ENCODE measurements at regions not wholly inside any gene's neighbourhood (a gene's known extent, or its start where the extent isn't known, plus 50 kb on each side); places are given as distances from the start of the nearest gene placed in this dataset.

- H3K4me3 ChIP-seq (ENCODE audit: low read depth, low read length): no peak overlapping the region
- TF ChIP-seq, protein P1, sequence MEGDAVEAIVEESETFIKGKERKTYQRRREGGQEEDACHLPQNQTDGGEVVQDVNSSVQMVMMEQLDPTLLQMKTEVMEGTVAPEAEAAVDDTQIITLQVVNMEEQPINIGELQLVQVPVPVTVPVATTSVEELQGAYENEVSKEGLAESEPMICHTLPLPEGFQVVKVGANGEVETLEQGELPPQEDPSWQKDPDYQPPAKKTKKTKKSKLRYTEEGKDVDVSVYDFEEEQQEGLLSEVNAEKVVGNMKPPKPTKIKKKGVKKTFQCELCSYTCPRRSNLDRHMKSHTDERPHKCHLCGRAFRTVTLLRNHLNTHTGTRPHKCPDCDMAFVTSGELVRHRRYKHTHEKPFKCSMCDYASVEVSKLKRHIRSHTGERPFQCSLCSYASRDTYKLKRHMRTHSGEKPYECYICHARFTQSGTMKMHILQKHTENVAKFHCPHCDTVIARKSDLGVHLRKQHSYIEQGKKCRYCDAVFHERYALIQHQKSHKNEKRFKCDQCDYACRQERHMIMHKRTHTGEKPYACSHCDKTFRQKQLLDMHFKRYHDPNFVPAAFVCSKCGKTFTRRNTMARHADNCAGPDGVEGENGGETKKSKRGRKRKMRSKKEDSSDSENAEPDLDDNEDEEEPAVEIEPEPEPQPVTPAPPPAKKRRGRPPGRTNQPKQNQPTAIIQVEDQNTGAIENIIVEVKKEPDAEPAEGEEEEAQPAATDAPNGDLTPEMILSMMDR (IDR thresholded peaks at IDR 0.05; ENCODE audit: low read depth, low read length): no peak
- in situ Hi-C loops (cut with HindIII; ENCODE audit: low sequenced_read_pairs): no loop called here
- no peak for DNase-seq (ENCODE audit: low read depth, low spot score)
Observed at GRCh38 chr15:26453914-26454313, 319.0 kb downstream of the GABRB3 start.

DNA sequence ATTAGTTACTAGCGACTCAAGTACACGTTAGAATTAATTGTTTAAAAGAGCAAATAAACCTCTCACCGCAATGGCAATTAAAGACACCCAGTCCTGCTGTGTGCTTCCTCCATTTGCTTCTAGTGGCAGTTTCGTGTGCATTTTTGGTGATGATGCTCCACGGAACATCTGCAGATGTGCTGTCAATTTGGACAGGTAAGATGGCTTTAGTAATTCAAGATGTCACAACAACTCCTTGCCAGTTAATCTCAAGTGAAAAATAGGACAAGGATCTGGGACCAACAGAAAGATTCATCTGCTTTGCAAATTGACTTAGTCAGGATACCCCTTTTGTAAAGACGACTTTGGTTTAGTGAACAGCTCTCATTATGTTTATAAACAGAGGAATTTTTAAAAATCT is 320.9 kb downstream of the GABRB3 start:
- DNase-seq (ENCODE audit: low read depth, low spot score): no peak
- TF ChIP-seq, protein P1 (IDR thresholded peaks at IDR 0.05; ENCODE audit: low read depth, low read length): no peak
- in situ Hi-C loops (cut with HindIII; ENCODE audit: low sequenced_read_pairs): no loop called here
- no peak overlapping the region for H3K4me3 ChIP-seq (ENCODE audit: low read depth, low read length)

GRCh38 chr15:26449291-26449690 is 323.6 kb downstream of the GABRB3 start:
- in situ Hi-C loops (cut with HindIII; ENCODE audit: low sequenced_read_pairs): no loop called here
- DNase-seq (ENCODE audit: low read depth, low spot score): peak; percentile 14
- TF ChIP-seq, protein P1 (IDR thresholded peaks at IDR 0.05; ENCODE audit: low read depth, low read length): no peak
- H3K4me3 ChIP-seq (ENCODE audit: low read depth, low read length): no peak overlapping the region

GRCh38 chr15:26443321-26443720 is 329.5 kb downstream of the GABRB3 start:
- no peak overlapping the region for H3K4me3 ChIP-seq (ENCODE audit: low read depth, low read length)
- no peak for DNase-seq (ENCODE audit: low read depth, low spot score)
- in situ Hi-C loops (cut with HindIII; ENCODE audit: low sequenced_read_pairs): no loop called here
- TF ChIP-seq, protein P1 (IDR thresholded peaks at IDR 0.05; ENCODE audit: low read depth, low read length): no peak

GRCh38 chr15:26442680-26443079 is 330.2 kb downstream of the GABRB3 start:
- no peak overlapping the region for H3K4me3 ChIP-seq (ENCODE audit: low read depth, low read length)
- in situ Hi-C loops (cut with HindIII; ENCODE audit: low sequenced_read_pairs): no loop called here
- DNase-seq (ENCODE audit: low read depth, low spot score): no peak
- TF ChIP-seq, protein P1 (IDR thresholded peaks at IDR 0.05; ENCODE audit: low read depth, low read length): no peak

DNA sequence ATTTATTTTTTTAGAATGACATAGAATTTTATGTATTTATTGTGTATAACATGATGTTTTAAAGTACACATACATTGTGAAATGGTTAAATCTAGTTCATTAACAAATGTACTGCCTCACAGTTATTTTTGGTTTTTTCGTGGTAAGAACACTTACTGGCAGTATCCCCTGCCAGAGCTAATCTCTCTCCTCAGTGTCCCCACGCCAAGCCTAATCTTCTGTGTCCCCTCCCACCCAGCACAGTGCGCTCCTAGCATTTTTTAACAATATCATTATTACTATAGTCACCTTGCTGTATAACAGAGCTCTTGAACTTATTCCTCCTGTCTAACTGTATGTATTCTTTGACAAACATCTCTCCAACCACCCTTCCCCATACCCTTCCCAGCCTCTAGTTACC is 333.2 kb downstream of the GABRB3 start:
- TF ChIP-seq, protein P1 (IDR thresholded peaks at IDR 0.05; ENCODE audit: low read depth, low read length): no peak
- H3K4me3 ChIP-seq (ENCODE audit: low read depth, low read length): no peak overlapping the region
- no peak for DNase-seq (ENCODE audit: low read depth, low spot score)
- in situ Hi-C loops (cut with HindIII; ENCODE audit: low sequenced_read_pairs): no loop called here

DNA sequence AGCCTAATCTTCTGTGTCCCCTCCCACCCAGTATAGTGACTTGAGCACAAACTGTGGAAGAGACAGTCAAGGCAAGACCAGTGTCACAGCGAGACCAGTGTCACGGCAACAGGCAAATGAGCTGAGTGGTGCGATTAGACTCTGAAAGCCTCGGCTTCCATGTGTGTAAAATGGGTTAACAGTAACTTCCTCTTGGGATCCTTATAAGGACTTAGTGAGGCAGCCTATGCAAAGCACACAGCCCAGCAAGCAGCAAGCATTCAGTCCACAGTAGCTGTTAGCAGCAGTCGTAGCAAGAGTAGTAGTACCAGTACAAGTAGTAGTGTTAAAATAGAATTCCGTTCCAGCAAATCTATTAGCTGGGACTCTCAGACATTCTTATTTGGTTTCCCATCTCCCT is 334.1 kb downstream of the GABRB3 start:
- DNase-seq (ENCODE audit: low read depth, low spot score): no peak
- TF ChIP-seq, protein P1 (IDR thresholded peaks at IDR 0.05; ENCODE audit: low read depth, low read length): no peak
- in situ Hi-C loops (cut with HindIII; ENCODE audit: low sequenced_read_pairs): no loop called here
- H3K4me3 ChIP-seq (ENCODE audit: low read depth, low read length): no peak overlapping the region
